Right lobe of liver (tissue), 6 donors: ENCODE measurements at regions not wholly inside any gene's neighbourhood (a gene's known extent, or its start where the extent isn't known, plus 50 kb on each side); places are given as distances from the start of the nearest gene placed in this dataset.

Experiments
- ATAC-seq, 4 donors: fragments of 200-7000 bp; cut with Tn5 transposase; one replicate each; pipeline ENCODE4 v1.9.1; 2020; ENCODE audit warnings: mild to moderate bottlenecking in 4 of 4, moderate library complexity in 4 of 4
- DNase-seq, 3 donors: peaks; one replicate each; pipeline ENCODE4 v3.0.0-alpha.2; 2020
- H3K27ac ChIP-seq, 3 donors: fragments of 200-600 bp; one replicate each; pipeline ENCODE4 v1.8.0; 2022
- H3K27me3 ChIP-seq, 2 donors: fragments of 200-600 bp; one replicate each; pipeline ENCODE4 v1.8.0; 2022
- H3K36me3 ChIP-seq, 4 donors: fragments of 200-600 bp; sonication (generic) in 1 of 4; one replicate each; pipeline versions ENCODE4 v1.5.1 to v1.8.0; 2017 to 2022; ENCODE audit warnings: control low read depth in 1 of 4
- H3K4me1 ChIP-seq, 4 donors: fragments of 200-600 bp; sonication (generic) in 1 of 4; one replicate each; pipeline versions ENCODE4 v1.5.1 to v1.8.0; 2017 to 2022; ENCODE audit warnings: control low read depth in 1 of 4
- H3K4me3 ChIP-seq, 3 donors: fragments of 200-600 bp; one replicate each; pipeline ENCODE4 v1.8.0; 2022
- H3K9me3 ChIP-seq, 4 donors: fragments of 200-600 bp; sonication (generic) in 1 of 4; one replicate each; pipeline versions ENCODE4 v1.5.1 to v1.8.0; 2017 to 2022; ENCODE audit warnings: control low read depth in 1 of 4
- POLR2A ChIP-seq: fragments of 450-650 bp; IDR thresholded peaks from one replicate; pipeline ENCODE4 v1.6.1; 2017; ENCODE audit warnings: antibody characterized with exemption, mild to moderate bottlenecking
- WGBS: methylation state at CpG from one replicate; pipeline ENCODE4 v1.1.6; 2018; ENCODE audit warnings: low coverage, low lambda C conversion rate; ENCODE audit not compliant: insufficient coverage; ENCODE audit errors: missing lambda C conversion rate; 5-methylcytosine and 5-hydroxymethylcytosine counted together
- intact Hi-C, 2 donors: fragments of 100-400 bp; cut with DNase I; formaldehyde crosslinking; loops; one replicate each; pipeline versions ENCODE4 v1.11.2 to v1.14.1; 2022
- TF ChIP-seq, protein P1 (sequence below), 4 donors: fragments of 200-600 bp in 3 of 4; fragments of 450-650 bp in 1 of 4; IDR thresholded peaks; one replicate each; pipeline versions ENCODE4 v1.5.1 to v1.8.0; 2016 to 2022; ENCODE audit warnings: antibody characterized with exemption in 4 of 4, mild to moderate bottlenecking in 2 of 4
- donor health status: DM: no; HTN: yes; CAD: no.
- donor health status: DM: no; HTN: no; CAD: no.
- donor health status: DM: no; HTN: no; CAD: no.
- donor health status: DM: no; HTN: yes; CAD: no.
- donor health status: DM: no; HTN: yes; CAD: no.

DNA sequence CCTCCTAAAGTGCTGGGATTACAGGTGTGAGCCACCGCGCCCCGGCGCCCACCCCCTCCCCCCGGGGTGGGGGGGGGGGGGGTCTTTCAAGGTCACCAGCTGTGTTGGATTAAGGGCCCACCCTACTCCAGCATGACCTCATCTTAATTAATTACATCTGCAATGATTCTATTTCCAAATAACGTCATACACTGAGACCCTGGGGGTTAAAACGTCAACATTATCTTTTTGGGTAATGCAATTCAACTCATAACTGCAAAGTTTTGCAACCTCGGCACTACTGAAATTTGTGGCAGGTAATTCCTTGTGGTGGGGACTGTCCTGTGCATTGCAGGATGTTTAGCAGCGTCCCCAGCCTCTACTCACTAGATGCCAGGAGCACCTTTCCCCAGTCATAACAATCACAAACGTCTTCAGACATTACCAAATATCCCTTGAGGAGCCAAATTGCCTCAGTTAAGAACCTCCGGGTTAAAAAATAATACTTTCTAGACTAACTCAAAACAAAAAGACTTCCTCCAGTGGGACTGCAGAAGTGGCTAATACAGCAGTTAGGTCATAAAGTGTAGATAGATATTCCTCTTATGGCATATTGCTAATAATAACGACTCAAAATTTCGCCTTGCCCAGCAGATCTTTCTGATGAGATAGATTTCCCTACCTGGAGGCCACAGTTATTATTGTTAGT lies 233.0 kb upstream of the KAZN start:
- ATAC-seq, result no peak
- DNase-seq, result no peak
- no peaks in the 10 kb centered on the region for H3K4me1 ChIP-seq
- no peak overlapping the region for H3K4me3 ChIP-seq
- no peak overlapping the region for H3K27ac ChIP-seq
- H3K36me3 ChIP-seq, result no peaks in the 10 kb centered on the region
- H3K9me3 ChIP-seq, result no peaks in the 10 kb centered on the region
- intact Hi-C loops, result no loop called here
- no peaks in the 10 kb centered on the region for H3K27me3 ChIP-seq
- TF ChIP-seq POLR2A, result no peak
- TF ChIP-seq, protein P1, sequence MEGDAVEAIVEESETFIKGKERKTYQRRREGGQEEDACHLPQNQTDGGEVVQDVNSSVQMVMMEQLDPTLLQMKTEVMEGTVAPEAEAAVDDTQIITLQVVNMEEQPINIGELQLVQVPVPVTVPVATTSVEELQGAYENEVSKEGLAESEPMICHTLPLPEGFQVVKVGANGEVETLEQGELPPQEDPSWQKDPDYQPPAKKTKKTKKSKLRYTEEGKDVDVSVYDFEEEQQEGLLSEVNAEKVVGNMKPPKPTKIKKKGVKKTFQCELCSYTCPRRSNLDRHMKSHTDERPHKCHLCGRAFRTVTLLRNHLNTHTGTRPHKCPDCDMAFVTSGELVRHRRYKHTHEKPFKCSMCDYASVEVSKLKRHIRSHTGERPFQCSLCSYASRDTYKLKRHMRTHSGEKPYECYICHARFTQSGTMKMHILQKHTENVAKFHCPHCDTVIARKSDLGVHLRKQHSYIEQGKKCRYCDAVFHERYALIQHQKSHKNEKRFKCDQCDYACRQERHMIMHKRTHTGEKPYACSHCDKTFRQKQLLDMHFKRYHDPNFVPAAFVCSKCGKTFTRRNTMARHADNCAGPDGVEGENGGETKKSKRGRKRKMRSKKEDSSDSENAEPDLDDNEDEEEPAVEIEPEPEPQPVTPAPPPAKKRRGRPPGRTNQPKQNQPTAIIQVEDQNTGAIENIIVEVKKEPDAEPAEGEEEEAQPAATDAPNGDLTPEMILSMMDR (IDR thresholded peaks at IDR 0.05), result no peak
- 36% methylated on average over 9 of the region's 13 CpGs for WGBS

DNA sequence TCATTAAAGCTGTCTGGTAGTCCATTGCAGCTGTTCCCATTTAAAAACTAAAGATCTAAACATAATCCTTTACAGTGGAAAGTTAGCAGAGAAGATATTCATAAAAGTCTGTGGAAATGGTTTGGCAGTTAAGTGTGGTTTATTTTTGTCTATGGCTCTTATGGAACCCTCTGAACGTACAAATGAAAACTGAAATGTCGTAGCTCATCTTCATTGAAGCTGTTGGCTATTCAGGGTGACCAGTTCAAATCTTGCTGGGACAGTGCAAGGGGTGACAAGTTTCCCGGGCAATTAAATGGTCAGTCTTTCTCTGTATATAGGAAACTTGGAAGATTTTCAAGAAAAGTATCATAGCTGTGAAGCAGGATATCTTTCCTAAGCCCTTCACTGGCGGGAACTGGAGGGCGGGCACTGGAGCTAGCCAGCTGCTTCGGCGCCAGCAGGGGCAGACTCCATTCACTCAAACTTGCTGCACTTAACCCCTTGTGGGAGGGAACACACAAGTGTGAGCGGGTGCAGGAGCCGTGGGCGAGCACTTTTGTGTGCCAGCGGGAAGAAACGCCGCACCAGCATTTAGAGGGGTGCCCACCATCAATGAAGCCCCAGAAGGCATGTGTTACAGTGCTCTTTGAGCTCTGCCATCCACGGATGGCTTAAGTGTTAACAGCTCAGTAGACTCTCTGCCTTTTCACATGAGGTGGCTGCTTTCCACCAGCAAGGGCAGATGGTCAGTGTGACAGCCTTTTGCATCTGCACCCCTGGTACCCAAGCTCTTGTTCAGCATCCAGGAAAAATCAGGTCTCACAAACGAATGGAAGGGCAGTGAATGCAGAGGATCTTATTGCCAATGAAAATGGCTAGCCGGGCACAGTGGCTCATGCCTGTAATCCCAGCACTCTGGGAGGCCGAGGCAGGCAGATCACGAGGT lies 232.1 kb upstream of the KAZN start:
- intact Hi-C loops, result no loop called here
- TF ChIP-seq, protein P1 (IDR thresholded peaks at IDR 0.05), result no peak
- no peak for TF ChIP-seq POLR2A
- Histone ChIP-seq H3K36me3 (no peaks in the 10 kb centered on the region), H3K4me1 (no peaks in the 10 kb centered on the region), H3K27ac (no peak overlapping the region), H3K27me3 (no peaks in the 10 kb centered on the region), H3K9me3 (no peaks in the 10 kb centered on the region), H3K4me3 (no peak overlapping the region)
- ATAC-seq, result no peak
- 36% methylated on average over 9 of the region's 18 CpGs for WGBS
- DNase-seq, result no peak

DNA sequence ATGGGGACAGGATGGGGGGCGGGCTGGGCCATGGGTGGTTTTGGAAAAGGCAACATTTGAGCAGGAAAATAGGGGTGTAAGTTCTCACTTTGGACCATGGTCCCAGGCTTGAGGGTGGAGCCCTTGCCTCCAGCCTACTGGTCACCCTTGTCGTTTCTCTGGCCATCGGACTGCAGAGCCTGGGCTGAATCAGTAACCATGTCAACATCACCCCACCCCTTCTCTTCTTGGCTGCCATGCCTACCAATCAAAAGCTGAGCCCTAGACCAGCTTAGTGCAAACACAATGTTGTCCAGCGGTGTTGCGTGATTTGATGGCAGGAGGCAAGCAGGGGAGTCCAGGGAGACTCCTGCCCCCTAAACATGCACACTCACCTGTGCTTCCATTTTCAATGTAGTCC lies 231.0 kb upstream of the KAZN start:
- H3K27me3 ChIP-seq, result no peaks in the 10 kb centered on the region
- H3K27ac ChIP-seq, result no peak overlapping the region
- ATAC-seq (no peak), DNase-seq (no peak)
- H3K36me3 ChIP-seq, result no peaks in the 10 kb centered on the region
- no peaks in the 10 kb centered on the region for H3K4me1 ChIP-seq
- TF ChIP-seq, protein P1 (IDR thresholded peaks at IDR 0.05), result no peak
- no peak for TF ChIP-seq POLR2A
- no peaks in the 10 kb centered on the region for H3K9me3 ChIP-seq
- 43% methylated on average over 3 of the region's 5 CpGs for WGBS
- H3K4me3 ChIP-seq, result no peak overlapping the region
- intact Hi-C loops, result no loop called here

DNA sequence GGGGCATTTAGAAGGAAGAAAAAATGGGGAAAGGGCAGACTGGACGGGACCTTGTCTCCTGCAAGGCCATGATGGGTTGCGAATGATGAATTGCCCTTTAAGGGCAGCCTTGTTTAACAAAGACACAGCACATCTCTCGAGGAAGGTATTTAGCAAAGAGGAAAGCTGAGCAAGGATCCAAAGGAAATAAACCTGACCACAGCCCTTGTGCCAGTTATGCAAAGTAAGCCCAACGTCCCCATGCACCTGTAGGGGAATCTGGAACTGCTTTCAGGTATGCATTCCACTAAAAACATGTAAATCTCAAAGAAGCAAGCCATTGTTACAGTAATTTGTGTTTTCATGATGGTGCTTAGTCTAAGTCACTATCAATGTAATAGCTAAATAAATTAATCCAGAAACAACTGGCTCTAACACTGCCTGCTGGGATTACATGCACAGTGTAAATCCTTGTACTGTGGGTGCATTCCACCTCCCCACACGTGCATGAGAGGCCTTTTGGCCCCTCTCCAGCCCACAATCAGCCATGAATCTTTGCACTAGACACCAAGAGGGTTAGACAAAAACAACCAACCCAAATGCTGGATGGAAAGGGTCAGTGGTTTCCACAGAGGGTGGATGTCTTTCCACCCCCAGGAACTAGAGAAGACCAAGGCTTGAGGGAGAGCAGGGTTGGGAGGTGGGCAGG lies 228.8 kb upstream of the KAZN start:
- H3K36me3 ChIP-seq, result no peaks in the 10 kb centered on the region
- H3K27ac ChIP-seq, result no peak overlapping the region
- H3K4me1 ChIP-seq, result no peaks in the 10 kb centered on the region
- intact Hi-C loops, result no loop called here
- H3K9me3 ChIP-seq, result no peaks in the 10 kb centered on the region
- DNase-seq (no peak), ATAC-seq (no peak)
- 25% methylated on average over 5 of the region's 5 CpGs for WGBS
- no peaks in the 10 kb centered on the region for H3K27me3 ChIP-seq
- TF ChIP-seq POLR2A, result no peak
- TF ChIP-seq, protein P1 (IDR thresholded peaks at IDR 0.05), result no peak
- H3K4me3 ChIP-seq, result no peak overlapping the region
